T-helper 17 cell (primary cell): ENCODE measurements at regions not wholly inside any gene's neighbourhood (a gene's known extent, or its start where the extent isn't known, plus 50 kb on each side); places are given as distances from the start of the nearest gene placed in this dataset.

Source experiments
- ATAC-seq: fragments of 150-1000 bp; cut with Tn5 transposase; 2 replicates; pipeline ENCODE4 v1.10.0; 2021; ENCODE audit warnings: mild to moderate bottlenecking, moderate library complexity
- DNase-seq, 3 donors: peaks; one replicate each; pipeline versions ENCODE4 v3.0.0 to v3.0.0-alpha.2; 2020 to 2021
- H3K9me3 ChIP-seq: one replicate; pipeline ENCODE4 v1.7.0; 2013; ENCODE audit warnings: low read length, mild to moderate bottlenecking; ENCODE audit not compliant: control insufficient read depth, poor library complexity, severe bottlenecking
- H3K27ac Mint-ChIP-seq: one replicate; pipeline ENCODE4 v1.8.0; 2022; ENCODE audit warnings: mild to moderate bottlenecking, moderate library complexity, mixed read lengths
- H3K27me3 Mint-ChIP-seq: one replicate; pipeline ENCODE4 v1.8.0; 2022; ENCODE audit warnings: mixed read lengths
- H3K36me3 Mint-ChIP-seq: one replicate; pipeline ENCODE4 v1.8.0; 2022; ENCODE audit warnings: low read depth, mixed read lengths
- H3K4me1 Mint-ChIP-seq: one replicate; pipeline ENCODE4 v1.8.0; 2022; ENCODE audit warnings: mild to moderate bottlenecking, mixed read lengths
- H3K4me3 Mint-ChIP-seq: one replicate; pipeline ENCODE4 v1.8.0; 2022; ENCODE audit warnings: mild to moderate bottlenecking, moderate library complexity, mixed read lengths

DNA sequence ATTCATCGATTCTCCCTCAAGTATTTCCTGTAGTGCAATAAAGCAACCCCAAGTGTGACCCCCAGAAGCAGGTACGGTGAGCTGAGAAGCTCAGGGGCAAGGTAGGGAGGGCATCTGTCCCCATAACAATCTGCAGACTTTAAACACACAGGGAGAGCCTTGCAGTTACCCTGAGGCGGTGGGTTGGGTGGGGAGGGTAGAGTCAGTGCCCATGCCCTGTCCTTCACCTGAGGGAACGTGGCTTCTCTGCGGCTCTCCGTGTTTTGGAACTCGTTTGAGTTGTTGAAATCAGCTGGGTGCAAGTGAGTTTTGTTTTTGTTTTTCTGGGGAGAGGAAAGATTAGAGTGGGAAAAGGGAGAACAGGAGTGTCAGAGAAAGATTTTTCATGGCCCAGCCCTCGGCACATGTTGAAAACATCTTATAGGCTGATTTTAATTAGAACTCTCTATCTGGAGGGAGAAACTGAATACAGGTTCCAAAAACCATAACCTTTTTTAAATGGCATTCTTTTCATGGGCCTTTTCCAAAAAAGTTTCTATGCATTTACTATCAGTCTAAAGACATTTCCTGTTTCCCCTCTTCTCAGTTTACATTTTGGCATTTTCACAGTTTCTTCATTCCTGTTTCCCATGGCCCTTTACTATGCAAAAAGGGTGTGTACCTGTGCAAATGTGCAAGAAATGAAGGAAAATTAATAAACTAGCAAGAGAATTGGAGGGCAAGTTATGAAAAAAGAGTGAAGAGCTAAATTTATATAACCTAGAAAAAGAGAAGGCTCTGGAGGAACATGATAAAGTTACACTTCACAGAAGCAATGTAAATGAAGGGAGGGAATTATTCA is 266.5 kb upstream of the VLDLR start:
- Mint-ChIP-seq H3K4me1 (no peaks in the 10 kb centered on the region), H3K27me3 (peaks cover 36% of the 10 kb centered on the region), H3K4me3 (no peak overlapping the region), H3K27ac (no peak overlapping the region), H3K36me3 (no peaks in the 10 kb centered on the region)
- DNase-seq = no peak
- ATAC-seq = no peak
- H3K9me3 ChIP-seq = no peaks in the 10 kb centered on the region

DNA sequence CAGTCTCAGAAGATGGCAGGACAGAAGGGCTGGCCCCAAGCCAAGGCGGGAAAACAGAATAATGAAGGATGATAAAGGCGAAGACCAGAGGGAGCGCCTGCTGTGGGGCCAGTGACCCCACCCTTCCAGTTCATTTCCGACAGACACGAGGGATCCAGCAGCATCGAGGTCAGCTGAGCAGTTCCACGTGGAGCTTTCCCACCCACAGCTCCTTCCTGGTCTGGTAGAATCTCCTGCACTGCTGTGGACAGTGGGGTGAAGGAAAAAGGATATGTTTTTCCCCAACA is 265.9 kb upstream of the VLDLR start:
- no peaks in the 10 kb centered on the region for H3K36me3 Mint-ChIP-seq
- no peaks in the 10 kb centered on the region for H3K4me1 Mint-ChIP-seq
- no peak for DNase-seq
- no peaks in the 10 kb centered on the region for H3K9me3 ChIP-seq
- H3K4me3 Mint-ChIP-seq = no peak overlapping the region
- no peak overlapping the region for H3K27ac Mint-ChIP-seq
- ATAC-seq = no peak
- H3K27me3 Mint-ChIP-seq = peaks cover 41% of the 10 kb centered on the region

DNA sequence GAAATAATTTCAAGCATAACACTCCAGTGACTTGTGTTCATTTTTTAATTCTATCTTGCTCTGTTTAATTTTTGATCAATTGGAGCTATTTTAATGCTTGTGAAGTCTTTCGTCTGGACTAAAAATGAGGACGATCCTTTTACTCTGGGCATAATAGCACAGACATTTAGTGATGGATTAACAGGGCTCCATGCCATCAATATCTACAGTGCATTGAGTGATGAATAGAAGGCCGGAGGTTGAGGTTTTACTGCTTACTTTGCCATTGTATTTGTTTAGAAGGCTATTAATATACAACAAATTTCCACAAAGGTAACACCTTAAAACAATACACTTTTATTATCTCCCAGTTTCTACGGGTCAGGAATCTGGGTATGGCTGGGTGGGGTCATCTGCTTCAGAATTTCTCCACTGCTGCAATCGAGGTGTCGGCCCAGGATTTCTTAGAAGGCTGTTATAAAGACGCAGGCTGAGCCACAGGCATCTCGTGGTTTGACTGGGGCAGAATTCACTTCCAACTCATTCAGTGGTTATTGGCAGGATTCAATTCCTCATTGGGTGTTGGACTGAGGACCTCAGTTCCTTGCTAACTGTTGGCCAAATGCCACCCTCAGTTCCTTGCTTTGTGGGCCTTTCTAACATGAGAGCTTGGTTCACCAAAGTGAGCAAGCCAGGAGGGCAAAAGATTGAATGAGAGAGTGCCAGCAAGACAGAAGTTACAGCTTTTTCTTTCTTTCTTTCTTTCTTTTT is 265.4 kb upstream of the VLDLR start:
- ATAC-seq (no peak), DNase-seq (no peak)
- no peaks in the 10 kb centered on the region for H3K9me3 ChIP-seq
- Mint-ChIP-seq H3K4me3 (no peak overlapping the region), H3K27ac (no peak overlapping the region), H3K36me3 (no peaks in the 10 kb centered on the region), H3K4me1 (no peaks in the 10 kb centered on the region), H3K27me3 (peaks cover 41% of the 10 kb centered on the region)

DNA sequence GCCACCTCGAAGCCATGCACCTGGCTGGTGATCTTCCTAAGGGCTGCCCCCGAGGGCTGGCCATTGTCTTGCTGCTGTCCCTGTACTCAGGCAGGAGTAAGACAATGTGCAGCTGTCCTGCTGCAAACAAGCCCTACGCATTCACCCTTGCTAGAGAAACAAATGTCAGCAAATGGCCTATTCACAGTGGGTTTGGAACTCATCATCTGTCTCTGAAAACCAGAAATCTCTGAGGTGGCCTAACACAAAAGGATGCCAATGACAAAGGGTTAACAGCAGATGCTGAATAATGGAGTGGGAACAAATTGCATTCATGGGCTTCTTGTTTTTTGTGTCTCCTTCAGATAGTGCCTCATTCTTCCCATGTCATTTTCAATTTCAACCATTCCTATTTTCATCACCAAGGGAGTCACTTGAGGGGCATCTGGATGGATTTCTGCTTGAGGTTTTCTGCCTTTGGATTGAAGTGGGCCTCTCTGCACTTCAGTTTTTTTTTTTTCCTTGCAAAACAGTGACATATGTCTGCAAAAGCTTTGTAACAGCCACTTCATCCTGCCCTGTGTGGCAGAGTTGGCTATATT is 261.6 kb upstream of the VLDLR start:
- Mint-ChIP-seq H3K27ac (no peak overlapping the region), H3K27me3 (peaks cover 38% of the 10 kb centered on the region), H3K36me3 (no peaks in the 10 kb centered on the region), H3K4me1 (no peaks in the 10 kb centered on the region), H3K4me3 (no peak overlapping the region)
- no peak for DNase-seq
- ATAC-seq = no peak
- H3K9me3 ChIP-seq = no peaks in the 10 kb centered on the region

DNA sequence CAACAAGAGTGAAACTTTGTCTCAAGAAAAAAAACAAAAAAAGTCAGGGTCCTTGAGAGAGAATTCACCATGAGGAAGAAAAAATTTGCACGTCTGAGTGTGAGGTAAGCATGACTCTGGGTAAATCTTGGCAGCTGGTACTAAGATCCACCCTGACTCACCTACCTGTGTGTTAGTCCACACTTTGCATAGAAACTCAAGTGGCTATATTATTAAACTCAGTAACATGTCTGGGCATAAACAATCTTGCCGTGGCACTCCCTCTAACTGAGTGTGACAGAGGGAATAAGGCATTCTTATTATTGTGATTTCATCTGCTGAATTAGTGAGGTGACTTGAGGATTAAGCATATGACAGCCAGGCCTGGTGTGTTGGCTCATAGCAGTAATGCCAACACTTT is 259.4 kb upstream of the VLDLR start:
- Mint-ChIP-seq H3K36me3 (no peaks in the 10 kb centered on the region), H3K4me3 (no peak overlapping the region), H3K4me1 (no peaks in the 10 kb centered on the region), H3K27ac (no peak overlapping the region), H3K27me3 (peaks cover 37% of the 10 kb centered on the region)
- H3K9me3 ChIP-seq = no peaks in the 10 kb centered on the region
- DNase-seq (no peak), ATAC-seq (no peak)

DNA sequence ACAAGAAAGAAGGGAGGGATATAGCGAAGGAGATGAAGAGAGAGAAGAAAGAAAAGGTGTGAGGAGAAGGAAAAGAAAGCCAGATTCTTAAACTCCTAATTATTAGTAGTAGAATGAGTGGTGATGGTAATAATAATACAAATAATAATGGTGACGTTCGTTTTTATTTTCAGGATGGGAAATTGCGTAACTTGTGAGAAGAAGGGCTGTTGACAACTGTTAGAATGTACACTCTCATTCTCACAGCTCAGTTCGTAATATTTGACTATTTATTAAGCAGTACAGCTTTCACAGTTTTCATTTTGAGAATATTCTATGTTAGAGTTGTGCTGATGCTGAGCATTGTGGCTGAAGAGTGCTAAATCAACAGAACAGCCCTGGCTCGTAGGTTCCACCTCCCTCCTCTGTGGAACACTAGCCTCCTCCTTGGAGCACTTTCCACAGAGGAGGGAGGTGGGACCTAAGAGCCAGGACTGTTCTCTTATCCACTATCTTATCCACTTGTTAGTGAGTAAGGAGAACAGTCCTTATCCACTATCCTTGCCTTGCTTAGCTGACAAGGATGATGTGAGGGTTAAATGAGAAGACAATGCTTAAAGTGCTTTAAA is 258.3 kb upstream of the VLDLR start:
- H3K9me3 ChIP-seq = no peaks in the 10 kb centered on the region
- Mint-ChIP-seq H3K36me3 (no peaks in the 10 kb centered on the region), H3K27me3 (peaks cover 37% of the 10 kb centered on the region), H3K4me1 (no peaks in the 10 kb centered on the region), H3K27ac (no peak overlapping the region), H3K4me3 (no peak overlapping the region)
- ATAC-seq (no peak), DNase-seq (no peak)

DNA sequence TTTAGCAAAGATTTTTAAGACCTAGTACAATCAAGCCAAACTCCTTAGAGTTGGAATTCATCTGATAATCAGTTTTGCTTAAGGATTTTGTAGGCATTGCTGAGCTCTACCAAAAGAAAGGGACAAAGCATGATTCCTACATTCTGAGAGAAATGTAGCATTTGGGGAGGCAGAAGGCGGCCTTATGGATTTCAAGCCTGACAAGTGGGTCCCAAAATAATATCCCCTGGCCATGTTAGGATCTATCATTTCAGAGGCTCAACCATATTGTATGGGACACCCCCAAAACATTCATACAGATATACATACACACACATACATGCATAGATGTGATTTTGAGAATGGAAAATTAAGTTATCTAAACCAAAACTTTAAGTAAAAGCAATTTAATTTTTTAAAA is 257.8 kb upstream of the VLDLR start:
- ATAC-seq (no peak), DNase-seq (no peak)
- Mint-ChIP-seq H3K36me3 (no peaks in the 10 kb centered on the region), H3K4me3 (no peak overlapping the region), H3K27ac (no peak overlapping the region), H3K27me3 (peaks cover 37% of the 10 kb centered on the region), H3K4me1 (no peaks in the 10 kb centered on the region)
- H3K9me3 ChIP-seq = no peaks in the 10 kb centered on the region

DNA sequence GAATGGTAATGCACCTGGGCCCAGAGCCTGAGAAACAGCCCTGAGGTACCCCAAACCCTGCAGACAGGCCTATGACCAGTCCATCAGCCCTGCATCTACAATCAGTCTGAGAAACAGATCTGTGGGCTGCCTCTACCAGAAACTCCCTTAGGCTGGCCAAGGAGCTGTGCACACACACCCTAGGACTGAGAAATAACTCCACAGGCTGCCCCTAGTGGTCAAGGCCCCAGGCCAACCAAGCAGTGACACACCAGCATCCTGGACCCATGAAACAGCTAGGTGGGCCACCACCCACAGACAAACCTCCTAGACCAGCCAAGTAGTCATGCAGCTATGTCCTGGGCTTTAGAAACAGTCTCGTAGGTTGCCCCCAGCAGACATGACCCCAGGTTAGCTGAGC is 253.6 kb upstream of the VLDLR start:
- Mint-ChIP-seq H3K27ac (no peak overlapping the region), H3K27me3 (peaks cover 8% of the 10 kb centered on the region), H3K4me1 (no peaks in the 10 kb centered on the region), H3K36me3 (no peaks in the 10 kb centered on the region), H3K4me3 (no peak overlapping the region)
- DNase-seq (no peak), ATAC-seq (no peak)
- no peaks in the 10 kb centered on the region for H3K9me3 ChIP-seq

DNA sequence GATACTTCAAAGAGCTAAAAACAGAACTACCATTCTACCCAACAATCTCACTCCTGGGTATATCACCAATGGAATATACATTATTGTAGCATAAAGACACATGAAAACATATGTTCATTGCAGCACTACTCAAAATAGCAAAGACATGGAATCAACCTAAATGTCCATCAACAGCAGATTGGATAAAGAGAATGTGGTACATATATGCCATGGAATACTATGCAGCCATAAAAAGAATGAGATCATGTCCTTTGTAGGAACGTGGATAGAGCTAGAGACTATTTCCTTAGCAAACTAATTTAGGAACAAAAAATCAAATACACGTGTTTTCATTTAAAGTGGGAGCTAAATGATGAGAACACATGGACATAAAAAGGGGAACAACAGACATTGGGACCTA is 247.9 kb upstream of the VLDLR start:
- ATAC-seq = no peak
- no peak overlapping the region for H3K4me3 Mint-ChIP-seq
- no peaks in the 10 kb centered on the region for H3K36me3 Mint-ChIP-seq
- no peaks in the 10 kb centered on the region for H3K4me1 Mint-ChIP-seq
- H3K27ac Mint-ChIP-seq = no peak overlapping the region
- H3K9me3 ChIP-seq = no peaks in the 10 kb centered on the region
- no peaks in the 10 kb centered on the region for H3K27me3 Mint-ChIP-seq
- DNase-seq = no peak

DNA sequence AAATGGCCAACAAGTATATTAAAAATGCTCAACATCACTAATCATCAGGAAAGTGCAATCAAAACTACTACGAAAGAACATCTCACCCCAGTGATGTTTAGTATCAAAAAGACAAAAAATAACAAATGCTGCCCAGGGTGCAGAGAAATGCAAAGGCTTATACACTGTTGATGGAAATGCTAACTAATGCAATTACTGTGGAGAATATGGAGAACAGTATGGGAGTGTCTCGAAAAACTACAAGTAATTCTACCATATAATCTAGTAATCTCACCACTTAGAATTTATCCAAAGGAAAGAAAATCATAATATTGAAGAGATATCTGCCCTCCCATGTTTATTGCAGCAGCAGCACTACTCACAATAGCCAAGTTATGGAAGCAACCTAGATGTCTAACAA is 246.5 kb upstream of the VLDLR start:
- DNase-seq (no peak), ATAC-seq (no peak)
- Mint-ChIP-seq H3K27me3 (no peaks in the 10 kb centered on the region), H3K4me3 (no peak overlapping the region), H3K4me1 (no peaks in the 10 kb centered on the region), H3K27ac (no peak overlapping the region), H3K36me3 (no peaks in the 10 kb centered on the region)
- no peaks in the 10 kb centered on the region for H3K9me3 ChIP-seq

DNA sequence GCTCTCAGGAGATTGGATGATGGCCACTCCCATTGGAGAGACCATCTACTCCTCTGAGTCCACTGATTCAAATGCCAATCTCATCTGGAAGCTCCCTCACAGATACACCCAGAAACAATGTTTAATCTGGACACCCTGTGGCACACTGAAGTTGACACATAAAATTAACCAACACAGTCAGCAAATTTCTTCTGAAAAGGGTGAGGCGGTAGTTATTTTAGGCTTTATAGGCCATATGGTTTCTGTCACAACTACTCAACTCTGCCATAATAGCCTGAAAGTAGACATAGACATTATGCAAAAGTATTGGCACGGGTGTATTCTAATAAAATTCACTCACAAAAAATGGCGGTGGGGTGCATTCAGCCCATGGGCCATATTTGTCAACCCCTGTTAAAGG is 244.5 kb upstream of the VLDLR start:
- Mint-ChIP-seq H3K36me3 (no peaks in the 10 kb centered on the region), H3K27me3 (peaks cover 9% of the 10 kb centered on the region), H3K27ac (no peak overlapping the region), H3K4me1 (no peaks in the 10 kb centered on the region), H3K4me3 (no peak overlapping the region)
- H3K9me3 ChIP-seq = no peaks in the 10 kb centered on the region
- ATAC-seq (no peak), DNase-seq (no peak)

DNA sequence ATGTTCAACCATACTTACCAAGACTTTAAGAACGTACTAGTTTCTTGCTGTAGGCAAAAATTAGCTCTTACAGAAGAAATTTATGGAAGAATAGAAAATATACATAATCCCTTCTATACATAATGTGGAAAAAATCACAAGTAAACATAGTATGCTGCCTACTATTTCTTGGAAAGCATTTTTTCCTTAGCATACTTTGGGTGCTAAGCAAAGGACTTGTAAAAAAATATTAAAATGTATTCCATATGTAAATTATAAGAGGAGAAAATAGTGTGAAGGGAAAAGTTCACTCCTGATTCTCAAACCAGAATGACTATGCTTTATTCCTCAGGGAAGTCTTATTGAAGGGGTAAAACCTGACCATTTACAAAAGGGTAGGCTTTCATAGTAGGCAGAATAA is 243.8 kb upstream of the VLDLR start:
- Mint-ChIP-seq H3K36me3 (no peaks in the 10 kb centered on the region), H3K4me3 (no peak overlapping the region)
- no peak for ATAC-seq

DNA sequence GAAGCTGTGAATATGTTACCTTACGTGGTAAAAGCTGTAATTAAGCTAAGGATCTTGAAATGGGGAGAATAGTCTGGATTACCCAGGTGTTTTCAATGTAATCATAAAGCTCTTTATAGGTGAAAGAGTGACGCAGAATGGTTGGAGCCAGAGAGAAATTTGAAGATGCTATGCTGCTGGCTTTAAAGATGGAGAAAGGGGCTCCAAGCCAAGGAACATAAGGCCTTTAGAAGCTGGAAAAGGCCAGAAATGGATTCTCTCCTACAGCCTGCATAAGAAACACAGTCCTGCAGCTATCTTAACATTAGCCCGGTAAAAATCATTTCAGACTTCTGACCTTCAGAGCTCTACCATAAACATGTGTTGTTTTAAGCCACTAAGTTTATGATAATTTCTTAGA is 243.3 kb upstream of the VLDLR start:
- no peaks in the 10 kb centered on the region for H3K4me1 Mint-ChIP-seq
- no peaks in the 10 kb centered on the region for H3K9me3 ChIP-seq
- ATAC-seq (no peak), DNase-seq (no peak)
- peaks cover 21% of the 10 kb centered on the region for H3K27me3 Mint-ChIP-seq
- peaks cover 2% of the 10 kb centered on the region for H3K36me3 Mint-ChIP-seq
- no peak overlapping the region for H3K27ac Mint-ChIP-seq
- H3K4me3 Mint-ChIP-seq = no peak overlapping the region

More for the DNA sequence above, 243.8 kb upstream of the VLDLR start:
- Mint-ChIP-seq H3K27me3 (peaks cover 17% of the 10 kb centered on the region), H3K4me1 (no peaks in the 10 kb centered on the region), H3K27ac (no peak overlapping the region)
- DNase-seq = no peak
- no peaks in the 10 kb centered on the region for H3K9me3 ChIP-seq
